PC-9 (cell line): ENCODE measurements at regions not wholly inside any gene's neighbourhood (a gene's known extent, or its start where the extent isn't known, plus 50 kb on each side); places are given as distances from the start of the nearest gene placed in this dataset.

Experiments
- BruUV-seq: library from RNA; stranded (reverse); fragments of 400-500 nt; replicated peaks from 2 replicates; lab custom pipeline; 2021; lab: Mats Ljungman, UMichigan
- CTCF ChIA-PET: fragments of 300-600 bp; sonication (Branson Sonifier 250); formaldehyde crosslinking; loops from one replicate; lab custom pipeline; 2022; ENCODE audit warnings: antibody characterized with exemption; lab: Charles Lee
- POLR2A ChIA-PET: fragments of 300-600 bp; sonication (Branson Sonifier 250); formaldehyde crosslinking; loops from one replicate; lab custom pipeline; 2022; ENCODE audit warnings: antibody characterized with exemption; ENCODE audit not compliant: unreplicated experiment; lab: Charles Lee
- DNase-seq, 2 experiments: peaks; one replicate each; pipeline versions ENCODE4 v3.0.0 to v3.0.0-alpha.2; 2015 to 2022; ENCODE audit warnings: mixed read lengths in 1 of 2
- H2AFZ ChIP-seq: fragments of 200-600 bp; sonication (generic); 2 replicates; pipeline ENCODE4 v1.8.1; 2017; ENCODE audit warnings: antibody characterized with exemption
- H3F3A ChIP-seq: fragments of 200-600 bp; sonication (generic); 2 replicates; pipeline ENCODE4 v1.8.1; 2017; ENCODE audit warnings: antibody characterized with exemption, mild to moderate bottlenecking, low read depth; ENCODE audit not compliant: insufficient read depth
- H3K27ac ChIP-seq: fragments of 200-600 bp; sonication (generic); 2 replicates; pipeline ENCODE4 v1.6.1; 2016; ENCODE audit warnings: mixed run types
- H3K27me3 ChIP-seq: fragments of 200-600 bp; sonication (generic); 2 replicates; pipeline ENCODE4 v1.6.1; 2016; ENCODE audit warnings: low read depth, mixed run types; ENCODE audit not compliant: insufficient read depth
- H3K36me3 ChIP-seq: fragments of 200-600 bp; sonication (generic); 2 replicates; pipeline ENCODE4 v1.6.1; 2016; ENCODE audit warnings: low read depth, mixed run types
- H3K4me1 ChIP-seq: fragments of 200-600 bp; sonication (generic); replicated peaks from 2 replicates; pipeline ENCODE4 v1.6.1; 2016; ENCODE audit warnings: mixed run types; ENCODE audit not compliant: insufficient read depth
- H3K4me2 ChIP-seq: fragments of 200-600 bp; sonication (generic); 2 replicates; pipeline ENCODE4 v1.6.1; 2017; ENCODE audit warnings: mixed run types
- H3K4me3 ChIP-seq: fragments of 200-600 bp; sonication (generic); 2 replicates; pipeline ENCODE4 v1.6.1; 2016; ENCODE audit warnings: mixed run types
- H3K79me2 ChIP-seq: fragments of 200-600 bp; sonication (generic); 2 replicates; pipeline ENCODE4 v1.6.1; 2017; ENCODE audit warnings: low read depth, mixed run types
- H3K9me2 ChIP-seq: fragments of 200-600 bp; sonication (generic); 2 replicates; pipeline ENCODE4 v1.8.1; 2017; ENCODE audit warnings: mild to moderate bottlenecking; ENCODE audit not compliant: insufficient read depth
- H3K9me3 ChIP-seq: fragments of 200-600 bp; sonication (generic); 2 replicates; pipeline ENCODE4 v1.8.1; 2016; ENCODE audit warnings: low read depth; ENCODE audit not compliant: insufficient read depth
- H4K20me1 ChIP-seq: fragments of 200-600 bp; sonication (generic); 2 replicates; pipeline ENCODE4 v1.8.1; 2017; ENCODE audit not compliant: insufficient read depth
- CTCF ChIP-seq: fragments of 200-600 bp; sonication (generic); conservative IDR thresholded peaks from 2 replicates; pipeline ENCODE4 v1.6.1; 2017; ENCODE audit warnings: mixed run types, antibody characterized with exemption, mild to moderate bottlenecking, moderate library complexity
- EZH2 ChIP-seq: fragments of 200-600 bp; sonication (generic); IDR thresholded peaks from 2 replicates; pipeline ENCODE4 v1.8.0; 2017; ENCODE audit warnings: antibody characterized with exemption, low read depth
- intact Hi-C: fragments of 100-400 bp; cut with micrococcal nuclease; formaldehyde crosslinking; loops from one replicate; pipeline ENCODE4 v1.10.0; 2022; ENCODE audit not compliant: unreplicated experiment

DNA sequence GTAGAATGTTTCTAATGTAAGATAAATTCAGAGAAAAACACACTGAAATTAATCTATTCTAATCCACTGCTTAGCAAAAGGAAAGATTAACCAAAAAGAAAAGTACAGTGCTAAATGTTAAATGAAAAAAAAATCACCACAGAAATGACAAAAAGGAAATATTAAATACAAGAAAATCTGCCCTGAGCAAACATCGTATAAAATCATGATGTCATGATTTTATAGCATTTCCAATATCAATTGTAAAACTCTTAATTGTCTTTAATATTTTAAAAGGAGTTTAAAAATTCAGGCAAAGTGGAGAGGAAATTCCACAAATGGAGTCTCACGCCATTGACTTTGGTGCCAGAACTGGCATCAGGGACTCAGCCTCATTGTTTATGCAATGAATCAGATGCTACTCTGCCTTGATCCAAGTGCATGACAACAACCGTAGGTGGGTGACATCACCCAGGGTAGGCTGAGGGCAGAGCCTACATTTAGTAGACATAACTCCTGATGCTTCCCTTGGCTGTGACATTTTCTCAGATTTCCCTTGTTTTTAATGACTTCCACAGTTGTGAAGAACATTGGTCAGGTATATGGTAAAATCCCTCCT is 696.8 kb downstream of the SEMA5A start:
- no peak for TF ChIP-seq CTCF
- TF ChIP-seq EZH2: no peak
- H2AFZ ChIP-seq: no peak overlapping the region
- DNase-seq: no peak

DNA sequence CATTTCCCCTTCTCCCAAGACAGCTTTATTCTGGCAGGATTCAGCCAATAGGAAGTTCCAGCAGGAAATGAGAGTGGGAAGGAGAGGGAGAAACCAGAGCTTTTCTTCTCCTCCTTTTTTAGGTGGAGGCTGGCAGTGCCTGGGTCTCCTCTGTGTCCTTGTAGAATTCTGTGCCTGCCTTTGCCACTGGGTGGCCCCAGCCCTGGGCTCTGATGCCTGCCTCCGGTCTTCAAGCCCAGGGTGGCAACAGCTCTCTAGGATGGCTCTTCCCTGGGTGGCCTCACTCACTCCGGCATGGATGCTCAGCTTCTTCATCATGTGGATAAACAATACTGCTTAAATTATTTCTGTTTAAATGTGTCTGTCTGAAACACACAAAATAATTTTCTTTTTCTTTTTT is 694.8 kb downstream of the SEMA5A start:
- Histone ChIP-seq H3K4me2 (no peak overlapping the region), H3F3A (no peaks in the 10 kb centered on the region), H4K20me1 (no peaks in the 10 kb centered on the region), H3K79me2 (no peaks in the 10 kb centered on the region), H3K27ac (no peak overlapping the region), H3K27me3 (no peaks in the 10 kb centered on the region), H3K9me3 (no peaks in the 10 kb centered on the region), H2AFZ (no peak overlapping the region), H3K4me3 (no peak overlapping the region), H3K36me3 (no peaks in the 10 kb centered on the region), H3K4me1 (no peaks in the 10 kb centered on the region), H3K9me2 (no peaks in the 10 kb centered on the region)
- POLR2A ChIA-PET: no interaction called here
- no peak for DNase-seq
- CTCF ChIA-PET: no interaction called here
- peak; percentile 37; the same call in 1 of the 2 replicates for TF ChIP-seq CTCF
- TF ChIP-seq EZH2: no peak
- intact Hi-C loops: no loop called here
- BruUV-seq: no TSS peak

More for the DNA sequence above, 696.8 kb downstream of the SEMA5A start:
- Histone ChIP-seq H3K9me3 (no peaks in the 10 kb centered on the region), H3K4me2 (no peak overlapping the region), H3K4me1 (no peaks in the 10 kb centered on the region), H3K9me2 (no peaks in the 10 kb centered on the region), H3K27me3 (no peaks in the 10 kb centered on the region), H4K20me1 (no peaks in the 10 kb centered on the region), H3F3A (no peaks in the 10 kb centered on the region), H3K36me3 (no peaks in the 10 kb centered on the region), H3K27ac (no peak overlapping the region), H3K4me3 (no peak overlapping the region), H3K79me2 (no peaks in the 10 kb centered on the region)
- intact Hi-C loops: no loop called here
- POLR2A ChIA-PET: no interaction called here
- BruUV-seq: no TSS peak
- CTCF ChIA-PET: no interaction called here

DNA sequence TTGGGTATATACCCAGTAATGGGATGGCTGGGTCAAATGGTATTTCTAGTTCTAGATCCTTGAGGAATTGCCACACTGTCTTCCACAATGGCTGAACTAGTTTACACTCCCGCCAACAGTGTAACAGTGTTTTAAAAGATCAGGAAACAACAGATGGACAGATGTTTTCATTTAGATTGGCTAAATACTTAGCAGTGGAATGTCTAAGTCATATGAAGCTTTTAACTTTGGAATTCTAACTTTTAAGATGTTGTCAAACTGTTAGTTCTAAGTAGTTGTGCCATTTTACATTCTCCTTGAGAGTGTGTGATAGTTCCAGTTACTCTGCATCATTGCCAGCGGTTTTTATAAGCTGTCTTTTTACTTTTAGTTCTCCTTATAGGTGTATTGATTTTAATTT is 688.8 kb downstream of the SEMA5A start:
- no TSS peak for BruUV-seq
- intact Hi-C loops: no loop called here
- H3K4me1 ChIP-seq: no peaks in the 10 kb centered on the region
- H3K9me2 ChIP-seq: no peaks in the 10 kb centered on the region
- H3K9me3 ChIP-seq: no peaks in the 10 kb centered on the region
- CTCF ChIA-PET: no interaction called here
- H3K36me3 ChIP-seq: no peaks in the 10 kb centered on the region
- POLR2A ChIA-PET: no interaction called here
- no peak overlapping the region for H2AFZ ChIP-seq
- H3K4me3 ChIP-seq: no peak overlapping the region
- no peaks in the 10 kb centered on the region for H4K20me1 ChIP-seq
- no peaks in the 10 kb centered on the region for H3F3A ChIP-seq
- no peak for TF ChIP-seq EZH2
- TF ChIP-seq CTCF: no peak
- H3K27ac ChIP-seq: no peak overlapping the region
- DNase-seq: no peak
- H3K27me3 ChIP-seq: no peaks in the 10 kb centered on the region
- no peaks in the 10 kb centered on the region for H3K79me2 ChIP-seq
- H3K4me2 ChIP-seq: no peak overlapping the region
